ENCODE measurements at regions not wholly inside any gene's neighbourhood (a gene's known extent, or its start where the extent isn't known, plus 50 kb on each side); places are given as distances from the start of the nearest gene placed in this dataset.
A peak's percentile ranks its signal among the peaks of the same experiment; 100 is the strongest.

GRCh38 chr20:40770564-40771307 lies 81.7 kb upstream of the MAFB start:
- DNase-seq (ENCODE audit: low spot score), result no peak

GRCh38 chr20:40771308-40771610 lies 82.2 kb upstream of the MAFB start:
- DNase-seq (ENCODE audit: low spot score), result no peak

GRCh38 chr20:40771848-40772511 lies 82.9 kb upstream of the MAFB start:
- DNase-seq (ENCODE audit: low spot score), result no peak

- DNase-seq (ENCODE audit: low spot score), result no peak
These were observed 84.3 kb upstream of the MAFB start for GRCh38 chr20:40773376-40773775.

- DNase-seq (ENCODE audit: low spot score), result no peak
These were observed 85.2 kb upstream of the MAFB start for GRCh38 chr20:40774252-40774651.

GRCh38 chr20:40775561-40776146 lies 86.6 kb upstream of the MAFB start:
- no peak for DNase-seq (ENCODE audit: low spot score)

GRCh38 chr20:40776466-40777457 lies 87.7 kb upstream of the MAFB start:
- DNase-seq (ENCODE audit: low spot score), result no peak

- no peak for DNase-seq (ENCODE audit: low spot score)
These were observed 88.6 kb upstream of the MAFB start for GRCh38 chr20:40777653-40778052.

- DNase-seq (ENCODE audit: low spot score), result no peak
These were observed 90.0 kb upstream of the MAFB start for GRCh38 chr20:40778894-40779496.

GRCh38 chr20:40781327-40782042 lies 92.4 kb upstream of the MAFB start:
- DNase-seq (ENCODE audit: low spot score), result no peak

GRCh38 chr20:40782043-40782368 lies 93.0 kb upstream of the MAFB start:
- DNase-seq (ENCODE audit: low spot score), result no peak

GRCh38 chr20:40785346-40785745 lies 96.3 kb upstream of the MAFB start:
- no peak for DNase-seq (ENCODE audit: low spot score)

- no peak for DNase-seq (ENCODE audit: low spot score)
These were observed 97.3 kb upstream of the MAFB start for GRCh38 chr20:40786336-40786735.

- DNase-seq (ENCODE audit: low spot score), result no peak
These were observed 98.9 kb upstream of the MAFB start for GRCh38 chr20:40787941-40788340.

- DNase-seq (ENCODE audit: low spot score), result peak; percentile 9
These were observed 108.4 kb upstream of the MAFB start for GRCh38 chr20:40797425-40797824.

- no peak for DNase-seq (ENCODE audit: low spot score)
These were observed 109.0 kb upstream of the MAFB start for GRCh38 chr20:40798066-40798465.

GRCh38 chr20:40802886-40803285 lies 113.8 kb upstream of the MAFB start:
- no peak for DNase-seq (ENCODE audit: low spot score)

GRCh38 chr20:40803381-40803780 lies 114.3 kb upstream of the MAFB start:
- DNase-seq (ENCODE audit: low spot score), result no peak

- no peak for DNase-seq (ENCODE audit: low spot score)
These were observed 116.6 kb upstream of the MAFB start for GRCh38 chr20:40805592-40805991.

- no peak for DNase-seq (ENCODE audit: low spot score)
These were observed 118.1 kb upstream of the MAFB start for GRCh38 chr20:40806929-40807820.

- DNase-seq (ENCODE audit: low spot score), result no peak
These were observed 118.8 kb upstream of the MAFB start for GRCh38 chr20:40807821-40808170.
